HEK293T (cell line): ENCODE measurements at regions not wholly inside any gene's neighbourhood (a gene's known extent, or its start where the extent isn't known, plus 50 kb on each side); places are given as distances from the start of the nearest gene placed in this dataset.

ENCODE experiments used
- CTCF ChIA-PET: fragments of 350-600 bp; formaldehyde crosslinking; extraction: SDS; loops from one replicate; lab custom pipeline; 2021; ENCODE audit warnings: antibody characterized with exemption, inconsistent platforms; lab: Yijun Ruan, JAX
- POLR2A ChIA-PET: fragments of 350-600 bp; formaldehyde crosslinking; extraction: SDS; loops from one replicate; lab custom pipeline; 2020; ENCODE audit warnings: antibody characterized with exemption, inconsistent platforms; lab: Yijun Ruan, JAX
- DNase-seq: peaks from one replicate; pipeline ENCODE4 v3.0.0; 2012; ENCODE audit warnings: mixed read lengths; ENCODE audit errors: extremely low spot score
- ARNT ChIP-seq: fragments of 450-650 bp; IDR thresholded peaks from 2 replicates; pipeline ENCODE4 v1.6.1; 2017; ENCODE audit warnings: mild to moderate bottlenecking
- BHLHE40 ChIP-seq: fragments of 450-650 bp; IDR thresholded peaks from 2 replicates; pipeline ENCODE4 v1.6.1; 2016; ENCODE audit warnings: mild to moderate bottlenecking, moderate library complexity, borderline replicate concordance
- CTBP1 ChIP-seq: fragments of 450-650 bp; IDR thresholded peaks from 2 replicates; pipeline ENCODE4 v1.6.1; 2016; ENCODE audit warnings: borderline replicate concordance
- ELF4 ChIP-seq: fragments of 450-650 bp; IDR thresholded peaks from 2 replicates; pipeline ENCODE4 v1.6.1; 2017; ENCODE audit warnings: antibody characterized with exemption
- FOXA1 ChIP-seq: fragments of 450-650 bp; IDR thresholded peaks from 2 replicates; pipeline ENCODE4 v1.6.1; 2016; ENCODE audit warnings: mild to moderate bottlenecking
- FOXK2 ChIP-seq: fragments of 450-650 bp; IDR thresholded peaks from 2 replicates; pipeline ENCODE4 v1.6.1; 2016; ENCODE audit warnings: mild to moderate bottlenecking
- FOXM1 ChIP-seq: fragments of 450-650 bp; IDR thresholded peaks from 2 replicates; pipeline ENCODE4 v1.6.1; 2017; ENCODE audit warnings: mild to moderate bottlenecking, borderline replicate concordance
- HDGF ChIP-seq: fragments of 450-650 bp; IDR thresholded peaks from 2 replicates; pipeline ENCODE4 v1.6.1; 2017; ENCODE audit warnings: antibody characterized with exemption, borderline replicate concordance
- L3MBTL2 ChIP-seq: fragments of 450-650 bp; conservative IDR thresholded peaks from 2 replicates; pipeline ENCODE4 v1.6.1; 2016; ENCODE audit warnings: mild to moderate bottlenecking
- LEF1 ChIP-seq: fragments of 450-650 bp; IDR thresholded peaks from 2 replicates; pipeline ENCODE4 v1.6.1; 2017; ENCODE audit warnings: mild to moderate bottlenecking, borderline replicate concordance
- NFRKB ChIP-seq: fragments of 450-650 bp; IDR thresholded peaks from 2 replicates; pipeline ENCODE4 v1.6.1; 2016; ENCODE audit warnings: mild to moderate bottlenecking, moderate library complexity
- PKNOX1 ChIP-seq: fragments of 450-650 bp; IDR thresholded peaks from 2 replicates; pipeline ENCODE4 v1.6.1; 2016
- SP1 ChIP-seq: fragments of 450-650 bp; IDR thresholded peaks from 2 replicates; pipeline ENCODE4 v1.6.1; 2017
- SUZ12 ChIP-seq: fragments of 450-650 bp; IDR thresholded peaks from 2 replicates; pipeline ENCODE4 v1.6.1; 2016; ENCODE audit warnings: mild to moderate bottlenecking
- TARDBP ChIP-seq: fragments of 450-650 bp; IDR thresholded peaks from 2 replicates; pipeline ENCODE4 v1.6.1; 2016
- ZNF384 ChIP-seq: fragments of 450-650 bp; IDR thresholded peaks from 2 replicates; pipeline ENCODE4 v1.6.1; 2016

GRCh38 chr5:145189746-145190145 is 645.4 kb downstream of the PRELID2 start:
- no peak for TF ChIP-seq ARNT
- no peak for TF ChIP-seq LEF1
- TF ChIP-seq CTBP1: no peak
- no peak for TF ChIP-seq HDGF
- TF ChIP-seq TARDBP: no peak
- no peak for TF ChIP-seq SUZ12
- TF ChIP-seq SP1: no peak
- no peak for TF ChIP-seq ZNF384
- TF ChIP-seq FOXK2: no peak
- TF ChIP-seq FOXA1: no peak
- no peak for TF ChIP-seq NFRKB
- no peak for TF ChIP-seq L3MBTL2
- TF ChIP-seq BHLHE40: no peak
- TF ChIP-seq PKNOX1: no peak
- TF ChIP-seq FOXM1: no peak
- TF ChIP-seq ELF4: no peak
- CTCF ChIA-PET: no interaction called here
- DNase-seq: no peak
- POLR2A ChIA-PET: no interaction called here

- ChIA-PET POLR2A (no interaction called here), CTCF (no interaction called here)
- DNase-seq: no peak
- TF ChIP-seq ZNF384 (no peak), PKNOX1 (no peak), LEF1 (no peak)
These were observed 654.8 kb downstream of the PRELID2 start for GRCh38 chr5:145180371-145180770.

GRCh38 chr5:145178641-145179523 is 656.3 kb downstream of the PRELID2 start:
- ChIA-PET POLR2A (no interaction called here), CTCF (no interaction called here)
- no peak for TF ChIP-seq LEF1
- no peak for TF ChIP-seq CTBP1
- no peak for TF ChIP-seq PKNOX1
- TF ChIP-seq L3MBTL2: no peak
- TF ChIP-seq ZNF384: no peak
- TF ChIP-seq SP1: no peak
- no peak for TF ChIP-seq ELF4
- TF ChIP-seq FOXK2: no peak
- no peak for TF ChIP-seq ARNT
- no peak for TF ChIP-seq SUZ12
- TF ChIP-seq HDGF: no peak
- DNase-seq: no peak

- ChIA-PET POLR2A (no interaction called here), CTCF (no interaction called here)
- DNase-seq: no peak
- TF ChIP-seq BHLHE40 (no peak), ELF4 (no peak), SUZ12 (no peak), FOXM1 (no peak), FOXA1 (no peak), ARNT (no peak), LEF1 (no peak), SP1 (no peak), PKNOX1 (no peak), NFRKB (no peak), CTBP1 (no peak), TARDBP (no peak)
These were observed 659.1 kb downstream of the PRELID2 start for GRCh38 chr5:145176041-145176440.

GRCh38 chr5:145166110-145166509 is 669.0 kb downstream of the PRELID2 start:
- POLR2A ChIA-PET: no interaction called here
- no peak for DNase-seq
- no peak for TF ChIP-seq SP1
- 0 out of 2 replicates have a peak, but pooled peaks have one; percentile 23 for TF ChIP-seq PKNOX1
- CTCF ChIA-PET: no interaction called here

GRCh38 chr5:145163876-145164275 is 671.3 kb downstream of the PRELID2 start:
- ChIA-PET POLR2A (no interaction called here), CTCF (no interaction called here)
- TF ChIP-seq BHLHE40: no peak
- TF ChIP-seq TARDBP: no peak
- no peak for TF ChIP-seq HDGF
- TF ChIP-seq LEF1: no peak
- TF ChIP-seq FOXM1: no peak
- TF ChIP-seq ZNF384: no peak
- TF ChIP-seq ARNT: no peak
- no peak for TF ChIP-seq FOXK2
- DNase-seq: no peak
